ENCODE measurements at regions not wholly inside any gene's neighbourhood (a gene's known extent, or its start where the extent isn't known, plus 50 kb on each side); places are given as distances from the start of the nearest gene placed in this dataset.

DNA sequence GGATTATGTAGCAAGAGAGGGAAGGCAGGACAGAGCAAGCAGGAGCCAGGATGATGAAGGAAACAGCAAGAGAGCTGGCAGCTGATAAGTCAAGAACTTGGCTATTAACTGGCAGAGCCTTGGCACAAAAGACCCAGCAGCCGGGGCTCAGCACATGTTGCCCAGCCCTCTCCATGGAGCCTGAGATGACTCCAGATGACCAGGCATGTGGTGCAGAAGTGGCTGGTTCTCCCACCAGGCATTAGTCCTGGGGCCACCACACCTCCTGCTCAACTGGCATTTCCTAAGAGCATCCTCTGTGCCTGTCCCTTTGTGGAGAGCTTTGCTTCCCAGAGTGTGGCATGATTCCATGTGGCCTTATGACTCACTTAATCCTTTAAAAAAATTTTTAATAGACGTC, 522.6 kb downstream of the MN1 start (continued):
- no peak for TF ChIP-seq GTF2F1 (IDR thresholded peaks at IDR 0.05; ENCODE audit: borderline replicate concordance, low read depth, low read length)
- no peak for TF ChIP-seq EP300 (IDR thresholded peaks at IDR 0.05; ENCODE audit: borderline replicate concordance in 1 of 2, low read depth in 2 of 2, low read length in 2 of 2)
- no peak for TF ChIP-seq BACH1 (IDR thresholded peaks at IDR 0.05; ENCODE audit: low read length)
- TF ChIP-seq PHF8 (conservative IDR thresholded peaks at IDR 0.05; ENCODE audit: low read depth, low read length): no peak
- no peak for TF ChIP-seq BRCA1 (IDR thresholded peaks at IDR 0.05; ENCODE audit: low read depth, low read length)
- TF ChIP-seq, protein P1, sequence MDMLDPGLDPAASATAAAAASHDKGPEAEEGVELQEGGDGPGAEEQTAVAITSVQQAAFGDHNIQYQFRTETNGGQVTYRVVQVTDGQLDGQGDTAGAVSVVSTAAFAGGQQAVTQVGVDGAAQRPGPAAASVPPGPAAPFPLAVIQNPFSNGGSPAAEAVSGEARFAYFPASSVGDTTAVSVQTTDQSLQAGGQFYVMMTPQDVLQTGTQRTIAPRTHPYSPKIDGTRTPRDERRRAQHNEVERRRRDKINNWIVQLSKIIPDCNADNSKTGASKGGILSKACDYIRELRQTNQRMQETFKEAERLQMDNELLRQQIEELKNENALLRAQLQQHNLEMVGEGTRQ (IDR thresholded peaks at IDR 0.05; ENCODE audit: low read length): no peak
- no peak for TF ChIP-seq NRF1 (IDR thresholded peaks at IDR 0.05; ENCODE audit: low read depth, low read length)
- no peak for TF ChIP-seq YY1 (IDR thresholded peaks at IDR 0.05; ENCODE audit: low read depth, low read length)

Measured in H1 (cell line).